ENCODE measurements at regions not wholly inside any gene's neighbourhood (a gene's known extent, or its start where the extent isn't known, plus 50 kb on each side); places are given as distances from the start of the nearest gene placed in this dataset.
"Not testable (repeated sequence)": the region's sequence is repeated elsewhere in the genome, so short reads cannot be mapped to it uniquely, and the experiment has no call there.

GRCh38 chr1:118298397-118298796 lies 113.4 kb upstream of the SPAG17 start:
- no peak overlapping the region for H3K27ac ChIP-seq
- ChIA-PET CTCF (no interaction called here), POLR2A (ENCODE audit: low non-redundant PET) (no interaction called here)
- DNase-seq (ENCODE audit: low spot score), result no peak
- no peak for TF ChIP-seq CTCF (conservative IDR thresholded peaks at IDR 0.05; ENCODE audit: low read depth)

GRCh38 chr1:118297521-118297920 lies 112.5 kb upstream of the SPAG17 start:
- no peak for DNase-seq (ENCODE audit: low spot score)
- ChIA-PET CTCF (no interaction called here), POLR2A (ENCODE audit: low non-redundant PET) (no interaction called here)
- H3K27ac ChIP-seq, result no peak overlapping the region
- TF ChIP-seq CTCF (conservative IDR thresholded peaks at IDR 0.05; ENCODE audit: low read depth), result no peak

- no peak overlapping the region for H3K27ac ChIP-seq
- CTCF ChIA-PET, result interaction anchor here (0.7 kb wide), 1 partner anchor 27 kb away, joined by 3 read pairs; no protein-coding TSS in a partner anchor
- no peak for DNase-seq (ENCODE audit: low spot score)
- no peak for TF ChIP-seq CTCF (conservative IDR thresholded peaks at IDR 0.05; ENCODE audit: low read depth)
- POLR2A ChIA-PET (ENCODE audit: low non-redundant PET), result no interaction called here
Observed at GRCh38 chr1:118294875-118295642, 110.0 kb upstream of the SPAG17 start.

GRCh38 chr1:118291661-118292060 lies 106.6 kb upstream of the SPAG17 start:
- ChIA-PET CTCF (no interaction called here), POLR2A (ENCODE audit: low non-redundant PET) (interaction anchor here (0.6 kb wide), 1 partner anchor 173 kb away, joined by 4 read pairs; no protein-coding TSS in a partner anchor)
- no peak for DNase-seq (ENCODE audit: low spot score)
- TF ChIP-seq CTCF (conservative IDR thresholded peaks at IDR 0.05; ENCODE audit: low read depth), result no peak
- H3K27ac ChIP-seq, result no peak overlapping the region

GRCh38 chr1:118290571-118290970 lies 105.5 kb upstream of the SPAG17 start:
- no peak for TF ChIP-seq CTCF (conservative IDR thresholded peaks at IDR 0.05; ENCODE audit: low read depth)
- no peak overlapping the region for H3K27ac ChIP-seq
- ChIA-PET CTCF (no interaction called here), POLR2A (ENCODE audit: low non-redundant PET) (no interaction called here)
- DNase-seq (ENCODE audit: low spot score), result no peak

- ChIA-PET POLR2A (ENCODE audit: low non-redundant PET) (no interaction called here), CTCF (no interaction called here)
- DNase-seq (ENCODE audit: low spot score), result no peak
- no peak overlapping the region for H3K27ac ChIP-seq
- no peak for TF ChIP-seq CTCF (conservative IDR thresholded peaks at IDR 0.05; ENCODE audit: low read depth)
Observed at GRCh38 chr1:118290046-118290445, 105.0 kb upstream of the SPAG17 start.

- H3K27ac ChIP-seq; CTCF ChIA-PET; DNase-seq (ENCODE audit: low spot score); POLR2A ChIA-PET (ENCODE audit: low non-redundant PET): not testable (repeated sequence)
Observed at GRCh38 chr1:118280656-118281055, 95.6 kb upstream of the SPAG17 start.
